DMS 273 treated with DMSO at 0.1 percent for 48 hours (cell line): ENCODE measurements at regions not wholly inside any gene's neighbourhood (a gene's known extent, or its start where the extent isn't known, plus 50 kb on each side); places are given as distances from the start of the nearest gene placed in this dataset.
"Not testable (repeated sequence)": the region's sequence is repeated elsewhere in the genome, so short reads cannot be mapped to it uniquely, and the experiment has no call there.

Experiments used
- DNase-seq: peaks from one replicate; lab custom pipeline; 2025; lab: John Stamatoyannopoulos, UW

GRCh38 chr20:19874040-19874727 lies 116.1 kb downstream of the RIN2 start:
- DNase-seq = no peak

DNA sequence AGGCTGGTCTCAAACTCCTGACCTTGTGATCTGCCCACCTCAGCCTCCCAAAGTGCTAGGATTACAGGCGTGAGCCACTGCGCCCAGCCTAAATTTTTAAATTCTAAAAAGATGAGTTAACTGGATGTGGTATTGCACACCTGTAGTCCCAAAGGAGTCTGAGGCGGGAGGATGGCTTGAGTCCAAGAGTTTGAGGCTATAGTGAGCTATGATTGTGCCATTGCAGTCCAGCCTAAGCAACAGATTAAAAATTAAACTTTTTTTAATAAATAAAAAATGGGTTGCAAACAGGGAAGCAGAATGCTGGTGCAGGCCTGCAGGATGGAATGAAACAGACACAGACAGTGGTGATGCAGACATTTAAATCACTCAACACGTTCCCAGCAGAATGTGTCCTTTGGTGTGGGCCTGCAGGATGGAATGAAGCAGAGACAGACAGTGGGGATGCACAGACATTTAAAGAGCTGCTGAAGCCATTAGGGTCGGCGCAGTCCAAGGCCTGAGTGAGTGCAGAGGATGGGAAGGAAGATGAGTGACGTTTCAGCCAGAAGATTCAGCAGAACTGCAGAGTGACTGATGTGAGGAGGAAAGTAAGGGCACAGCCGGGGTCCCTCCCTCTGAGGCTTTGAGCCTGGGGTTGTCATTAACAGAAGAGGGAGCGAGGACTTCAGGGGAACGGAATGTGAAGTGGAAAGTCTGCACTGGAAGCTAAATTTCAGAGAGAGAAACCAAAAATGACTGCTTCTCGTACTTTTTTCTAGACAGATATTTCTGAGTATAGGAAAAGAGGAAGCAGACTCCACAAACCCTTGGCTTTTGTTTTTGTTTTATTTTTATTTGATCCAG lies 117.5 kb downstream of the RIN2 start:
- no peak for DNase-seq

GRCh38 chr20:19876828-19877460 lies 118.9 kb downstream of the RIN2 start:
- no peak for DNase-seq

- not testable (repeated sequence) for DNase-seq
Observed at GRCh38 chr20:19879874-19880255, 121.8 kb downstream of the RIN2 start.

DNA sequence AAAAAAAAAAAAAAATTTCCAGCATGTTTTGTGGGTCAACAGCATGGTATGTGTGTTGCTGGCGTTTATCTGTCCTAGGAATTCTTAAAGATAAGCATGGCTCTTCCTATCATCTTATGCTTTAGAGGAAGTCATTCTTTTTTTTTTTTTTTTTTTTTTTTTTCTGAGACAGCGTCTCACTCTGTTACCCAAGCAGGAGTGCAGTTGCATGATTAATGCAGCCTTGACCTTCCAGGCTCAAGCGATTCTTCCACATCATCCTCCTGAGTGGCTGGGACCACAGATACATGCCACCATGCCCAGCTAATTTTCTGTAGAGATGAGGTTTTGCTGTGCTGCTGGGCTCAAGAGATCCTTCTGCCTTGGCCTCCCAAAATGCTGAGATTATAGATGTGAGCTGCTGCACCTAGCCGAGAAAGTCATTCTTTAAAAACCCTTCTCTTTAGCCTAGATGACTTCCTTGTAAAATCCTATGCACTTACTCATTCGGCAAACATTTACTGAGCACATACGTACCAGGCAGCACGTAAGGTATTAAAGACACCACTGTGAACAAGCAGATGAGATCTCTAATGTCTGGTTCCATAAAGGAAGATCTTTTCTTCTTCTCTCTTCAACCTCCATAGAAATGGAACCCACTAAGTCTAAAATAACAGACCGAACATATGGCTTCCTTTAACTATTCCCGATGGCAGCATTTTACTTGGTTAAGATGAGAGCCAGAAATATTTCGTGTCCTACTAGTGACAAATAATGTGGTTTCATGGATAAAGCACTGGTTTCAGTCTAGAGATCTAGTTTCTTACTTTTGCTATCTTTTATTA lies 122.4 kb downstream of the RIN2 start:
- no peak for DNase-seq

DNA sequence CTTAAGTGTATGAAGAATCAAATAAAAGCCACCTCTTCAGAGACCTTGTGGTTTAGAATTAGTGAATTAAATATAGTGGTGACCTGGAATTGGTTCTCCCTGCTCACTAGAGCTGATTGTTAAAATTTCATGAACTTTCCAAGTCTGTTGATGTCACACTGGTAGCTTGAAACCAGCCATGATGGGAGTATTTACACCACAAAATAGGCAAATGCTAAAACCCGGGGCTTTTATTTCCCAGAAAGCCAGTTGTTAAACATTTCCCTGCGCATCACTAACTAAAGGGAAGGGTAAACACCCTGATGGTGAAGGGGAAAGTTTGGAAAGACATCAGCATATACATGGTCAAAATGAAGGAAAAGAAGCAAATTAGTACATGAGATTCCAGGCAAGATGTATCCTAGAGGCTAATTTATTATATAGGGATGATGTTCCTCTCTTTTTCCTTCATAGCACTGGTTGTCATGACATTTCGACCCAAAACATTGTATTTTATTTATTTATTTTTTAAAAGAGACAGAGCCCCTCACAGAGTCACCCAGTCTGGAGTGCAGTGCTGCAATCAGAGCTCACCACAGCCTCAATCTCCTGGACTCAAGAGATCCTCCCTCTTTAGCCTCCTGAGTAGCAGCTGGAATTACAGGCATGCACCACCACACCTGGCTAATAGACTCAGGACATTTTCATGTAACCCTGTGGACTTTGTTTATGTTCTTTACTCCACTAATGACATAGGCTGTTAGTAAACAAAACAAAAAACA lies 123.2 kb downstream of the RIN2 start:
- no peak for DNase-seq

- no peak for DNase-seq
Observed at GRCh38 chr20:19881990-19882389, 123.9 kb downstream of the RIN2 start.

DNA sequence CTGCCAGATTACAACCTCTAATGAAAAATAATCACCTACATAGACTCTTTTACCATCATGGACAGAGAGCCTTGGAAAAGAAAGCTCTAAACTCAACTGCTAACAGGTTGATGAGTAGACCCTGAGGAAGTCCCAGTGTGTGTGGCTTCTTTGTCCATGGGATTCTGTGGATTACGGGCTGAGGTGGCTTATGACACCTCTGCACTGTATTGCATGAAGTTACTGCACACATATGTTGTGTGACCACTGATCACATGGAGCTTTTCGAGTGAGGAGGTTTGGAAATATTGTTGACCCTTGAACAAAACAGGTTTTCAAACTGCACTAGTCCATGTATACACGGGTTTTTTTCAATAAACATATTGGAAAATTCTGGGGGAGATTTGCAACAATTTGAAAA lies 124.4 kb downstream of the RIN2 start:
- no peak for DNase-seq

DNA sequence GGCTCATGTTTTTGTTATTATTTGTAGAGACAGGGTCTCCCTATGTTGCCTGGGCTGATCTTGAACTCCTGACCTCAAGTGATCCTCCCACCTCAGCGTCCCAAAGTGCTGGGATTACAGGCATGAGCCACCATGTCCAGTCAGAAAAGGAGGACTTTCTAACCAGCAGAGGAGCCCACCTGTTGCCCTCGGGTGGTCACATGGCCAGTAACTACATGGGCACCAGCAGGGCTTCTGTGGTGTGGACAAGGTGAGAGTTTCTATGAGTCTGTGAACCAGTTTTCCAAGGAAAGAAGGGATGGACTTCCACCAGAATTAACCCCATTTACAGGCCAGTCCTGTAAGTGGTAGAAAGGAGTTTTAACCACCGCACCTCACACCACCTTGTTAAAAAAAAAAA lies 125.4 kb downstream of the RIN2 start:
- DNase-seq = no peak

GRCh38 chr20:19885594-19885938 lies 127.5 kb downstream of the RIN2 start:
- no peak for DNase-seq

GRCh38 chr20:19885939-19886660 lies 128.0 kb downstream of the RIN2 start:
- no peak for DNase-seq

- no peak for DNase-seq
Observed at GRCh38 chr20:19886661-19887288, 128.7 kb downstream of the RIN2 start.

GRCh38 chr20:19887556-19888268 lies 129.4 kb upstream of the NAA20 start:
- no peak for DNase-seq

DNA sequence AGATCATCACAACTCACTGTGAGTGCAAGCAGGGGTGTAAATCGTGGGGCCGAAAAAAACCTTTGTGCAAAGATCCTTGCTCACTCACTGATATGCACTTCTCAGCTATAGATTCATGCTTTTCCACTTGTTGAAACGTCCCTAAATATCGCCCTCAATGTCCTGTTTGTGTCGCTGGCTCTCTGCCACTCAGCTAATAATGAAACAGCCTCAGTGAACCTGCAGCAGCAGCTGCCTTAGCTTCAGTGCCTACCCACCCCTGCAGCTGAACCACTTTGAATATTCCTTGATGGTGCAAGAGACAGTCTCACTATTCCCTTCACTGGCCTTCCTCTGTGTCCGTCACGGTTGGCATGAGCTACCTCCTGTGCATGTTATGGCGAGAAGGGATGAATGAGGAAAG lies 128.9 kb upstream of the NAA20 start:
- no peak for DNase-seq

DNA sequence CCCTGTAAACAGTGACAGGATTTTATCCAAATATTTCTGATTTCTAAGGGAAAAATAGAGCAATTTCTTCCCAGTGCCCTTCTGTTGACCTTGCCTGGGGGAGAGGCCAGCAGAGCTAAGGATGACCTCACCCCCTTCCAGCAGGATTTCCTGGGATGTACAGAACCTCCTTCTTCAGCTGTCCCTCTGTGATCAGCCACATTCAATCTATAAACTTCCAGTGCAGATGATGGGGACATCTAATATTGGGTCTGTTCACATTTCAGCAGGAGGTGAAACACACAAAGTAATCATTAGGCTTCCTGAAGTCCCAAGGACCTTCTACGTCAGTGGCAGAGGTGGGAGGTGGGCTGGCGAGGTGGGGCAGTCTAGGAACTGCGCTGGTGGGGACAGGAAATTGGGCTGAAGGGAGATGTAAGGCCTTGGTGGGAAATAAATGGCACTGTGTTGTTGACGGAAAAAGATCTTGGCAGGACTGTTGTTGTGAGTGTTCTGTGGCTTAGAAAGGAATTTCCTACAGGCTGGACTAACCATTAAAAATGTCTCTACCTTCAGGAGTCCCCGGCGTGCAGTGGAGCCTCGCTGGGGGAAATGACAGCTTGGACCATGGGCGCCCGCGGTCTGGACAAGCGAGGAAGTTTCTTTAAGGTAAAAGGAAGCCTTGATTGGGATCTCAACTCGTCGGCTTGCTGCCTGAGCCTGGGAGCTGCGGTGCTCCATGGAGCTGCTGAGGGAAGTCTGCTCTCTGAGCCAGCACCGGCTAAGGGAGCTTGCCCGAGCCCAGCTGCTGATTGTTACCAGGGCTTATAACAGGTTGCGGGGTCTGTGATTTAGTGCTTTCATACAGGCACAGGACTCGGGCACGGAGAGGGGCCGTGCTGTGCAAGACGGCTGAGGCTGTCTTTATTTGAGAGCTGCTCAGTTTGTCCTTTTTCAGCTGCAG lies 127.9 kb upstream of the NAA20 start:
- no peak for DNase-seq

DNA sequence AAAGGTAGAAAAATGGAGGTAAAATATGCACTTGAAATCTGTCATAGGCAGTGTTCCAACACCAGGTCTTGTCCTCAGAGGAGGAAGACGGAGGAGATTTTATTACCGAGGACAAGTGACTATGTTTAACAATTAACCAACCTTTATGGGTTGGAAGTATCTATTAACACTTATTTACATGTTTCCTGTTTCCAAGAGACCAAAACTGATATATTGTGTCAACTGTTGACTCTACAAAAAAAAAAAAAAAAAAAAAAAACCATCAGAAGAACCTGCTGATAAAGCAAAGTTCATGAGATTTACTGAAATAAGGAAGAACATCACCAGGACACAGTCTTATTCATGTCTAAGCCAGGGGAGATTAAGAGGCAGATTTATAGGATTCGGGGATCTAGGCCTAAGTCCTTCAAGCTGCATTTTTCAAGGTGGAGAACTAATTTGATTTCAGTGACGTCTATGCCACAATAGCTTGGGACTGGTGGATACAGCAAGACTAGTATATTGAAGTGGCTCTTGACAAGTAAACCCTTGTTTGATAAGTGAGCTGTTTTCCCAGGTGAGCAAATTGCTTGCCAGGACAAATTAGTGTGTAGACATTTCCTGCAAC lies 126.6 kb upstream of the NAA20 start:
- DNase-seq = no peak

DNA sequence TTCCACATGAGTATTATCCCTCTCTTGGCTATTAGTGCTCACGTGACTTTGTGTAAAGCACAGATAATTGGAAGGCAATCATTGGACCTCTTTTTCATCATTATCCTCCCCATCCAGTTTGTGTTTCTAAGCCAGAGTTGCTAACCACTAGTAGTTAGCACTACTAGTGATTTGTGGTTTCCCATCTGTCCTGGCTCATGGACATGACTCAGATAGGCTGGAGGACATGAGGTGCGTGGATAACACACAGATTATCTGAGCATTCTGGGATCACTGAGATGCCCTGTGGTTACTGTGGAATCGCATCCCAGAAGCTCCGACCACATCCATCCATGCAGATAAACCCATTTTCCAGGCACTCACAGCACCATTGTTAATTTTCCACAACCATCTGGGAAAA lies 123.8 kb upstream of the NAA20 start:
- no peak for DNase-seq

GRCh38 chr20:19895761-19896160 lies 121.4 kb upstream of the NAA20 start:
- no peak for DNase-seq
